ENCODE measurements at regions not wholly inside any gene's neighbourhood (a gene's known extent, or its start where the extent isn't known, plus 50 kb on each side); places are given as distances from the start of the nearest gene placed in this dataset.
"Not testable (repeated sequence)": the region's sequence is repeated elsewhere in the genome, so short reads cannot be mapped to it uniquely, and the experiment has no call there.

- no peak for DNase-seq (ENCODE audit: low spot score)
Observed at GRCh38 chrX:26597981-26598380, 382.0 kb downstream of the MAGEB5 start.

- DNase-seq (ENCODE audit: low spot score), result no peak
Observed at GRCh38 chrX:26590849-26591248, 374.9 kb downstream of the MAGEB5 start.

- no peak for DNase-seq (ENCODE audit: low spot score)
Observed at GRCh38 chrX:26586570-26586969, 370.6 kb downstream of the MAGEB5 start.

GRCh38 chrX:26581091-26581490, 365.1 kb downstream of the MAGEB5 start:
- DNase-seq (ENCODE audit: low spot score), result no peak

GRCh38 chrX:26580021-26580420, 364.1 kb downstream of the MAGEB5 start:
- DNase-seq (ENCODE audit: low spot score), result no peak

GRCh38 chrX:26574234-26574633, 358.3 kb downstream of the MAGEB5 start:
- no peak for DNase-seq (ENCODE audit: low spot score)

DNA sequence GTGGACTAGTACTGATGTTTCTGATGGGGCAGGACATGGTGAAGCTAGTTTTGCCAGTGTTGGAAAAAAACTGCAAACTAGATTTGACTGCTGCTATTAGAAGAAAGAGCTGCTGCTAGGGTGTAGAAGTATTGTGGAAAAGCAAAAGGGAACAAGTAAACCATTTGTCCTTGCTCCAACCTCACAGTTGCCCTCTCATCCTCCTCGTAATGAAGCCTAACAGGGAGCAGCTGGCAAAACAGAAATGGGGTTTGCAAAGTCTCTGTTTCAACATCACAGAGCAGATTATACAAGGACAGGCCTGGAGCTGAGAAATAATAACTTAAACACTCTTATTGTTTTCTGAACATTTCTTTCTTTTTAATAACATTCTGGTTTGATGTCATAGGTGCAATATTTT, 346.2 kb downstream of the MAGEB5 start:
- DNase-seq (ENCODE audit: low spot score), result no peak

DNA sequence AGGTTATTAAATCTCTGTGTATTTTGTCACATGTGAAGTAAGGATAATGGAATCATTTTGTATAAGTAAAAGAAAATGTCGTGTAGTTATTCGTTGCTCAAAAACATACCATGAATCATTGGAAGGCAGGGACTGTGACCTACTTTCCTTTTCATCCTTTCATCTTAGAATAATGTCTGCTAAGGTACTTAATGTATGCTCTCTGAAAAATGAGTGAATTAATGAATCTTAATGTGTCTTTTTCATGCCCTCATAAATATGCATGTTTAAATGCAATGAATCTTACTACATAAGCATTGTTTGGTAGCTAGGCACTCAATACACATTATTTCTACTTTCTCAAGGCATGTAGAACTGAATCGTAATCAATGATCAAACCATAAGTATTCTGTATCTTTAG, 343.9 kb downstream of the MAGEB5 start:
- DNase-seq (ENCODE audit: low spot score), result no peak

- no peak for DNase-seq (ENCODE audit: low spot score)
Observed at GRCh38 chrX:26558719-26559386, 342.9 kb downstream of the MAGEB5 start.

DNA sequence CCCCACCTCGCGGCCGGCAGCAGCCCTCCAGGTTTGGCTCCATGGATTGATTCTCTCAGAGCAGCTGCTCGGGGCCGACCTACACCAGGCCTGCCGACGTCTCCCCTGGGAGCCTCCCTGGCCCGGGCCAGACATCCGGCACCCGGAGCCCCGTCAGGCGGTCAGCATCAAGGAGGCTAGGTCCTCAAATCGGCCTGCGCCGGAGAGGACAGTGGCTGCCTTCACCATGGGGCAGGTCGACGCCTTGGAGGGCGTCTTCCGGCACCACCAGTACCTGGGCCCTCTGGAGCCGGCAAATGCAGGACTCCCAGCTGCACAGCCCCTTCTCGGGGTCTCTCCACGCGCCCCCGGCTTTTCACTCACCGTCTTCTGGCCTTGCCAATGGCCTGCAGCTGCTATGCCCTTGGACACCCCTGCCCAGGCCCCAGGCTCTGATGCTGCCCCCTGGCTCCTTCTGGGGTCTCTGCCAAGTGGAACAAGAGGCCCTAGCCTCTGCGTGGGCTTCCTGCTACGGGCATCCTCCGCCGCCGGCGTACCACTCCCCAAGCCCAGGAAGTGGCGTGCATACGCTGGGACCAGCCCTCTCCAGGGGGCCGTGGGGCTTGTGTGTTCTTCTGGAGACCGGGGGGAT, 341.8 kb downstream of the MAGEB5 start:
- DNase-seq (ENCODE audit: low spot score), result no peak

GRCh38 chrX:26525768-26526167, 309.8 kb downstream of the MAGEB5 start:
- not testable (repeated sequence) for DNase-seq (ENCODE audit: low spot score)

- DNase-seq (ENCODE audit: low spot score), result no peak
Observed at GRCh38 chrX:26522501-26522900, 306.5 kb downstream of the MAGEB5 start.

DNA sequence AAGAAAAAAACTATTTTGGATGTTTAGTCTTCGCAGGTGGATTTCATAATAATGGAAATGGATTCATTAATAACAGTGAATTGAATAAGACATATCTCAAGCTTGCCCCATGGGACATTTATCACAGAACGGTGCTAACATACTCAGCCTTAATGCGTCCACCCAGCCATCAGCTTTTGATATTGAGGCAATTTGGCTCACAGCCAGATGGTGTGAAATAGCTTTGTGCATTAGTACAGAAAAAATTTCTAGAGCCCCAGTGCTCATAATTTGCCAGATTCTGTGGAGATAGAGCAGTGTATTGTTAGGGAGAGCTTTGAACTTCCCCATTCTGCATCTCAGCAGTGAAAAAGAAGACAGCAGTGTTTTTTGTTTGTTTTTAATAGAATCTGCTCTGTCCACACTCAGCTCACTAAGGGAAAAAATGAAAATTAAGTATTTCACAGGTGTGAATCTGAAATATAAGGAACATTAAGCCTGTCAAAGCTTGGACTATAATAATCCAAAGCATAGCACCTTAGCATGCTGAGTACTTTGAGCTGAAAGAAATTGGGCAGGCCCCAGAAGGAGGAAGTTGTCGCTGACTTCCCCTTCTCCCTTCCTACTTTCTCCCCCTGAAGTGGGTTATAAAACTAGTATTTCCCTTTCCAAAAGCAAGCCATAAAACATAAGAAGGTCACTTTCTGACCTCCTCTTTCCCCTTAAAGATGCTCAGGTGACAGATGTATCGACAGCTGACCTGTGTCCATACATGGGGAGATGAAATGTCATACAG, 295.8 kb downstream of the MAGEB5 start:
- no peak for DNase-seq (ENCODE audit: low spot score)

DNA sequence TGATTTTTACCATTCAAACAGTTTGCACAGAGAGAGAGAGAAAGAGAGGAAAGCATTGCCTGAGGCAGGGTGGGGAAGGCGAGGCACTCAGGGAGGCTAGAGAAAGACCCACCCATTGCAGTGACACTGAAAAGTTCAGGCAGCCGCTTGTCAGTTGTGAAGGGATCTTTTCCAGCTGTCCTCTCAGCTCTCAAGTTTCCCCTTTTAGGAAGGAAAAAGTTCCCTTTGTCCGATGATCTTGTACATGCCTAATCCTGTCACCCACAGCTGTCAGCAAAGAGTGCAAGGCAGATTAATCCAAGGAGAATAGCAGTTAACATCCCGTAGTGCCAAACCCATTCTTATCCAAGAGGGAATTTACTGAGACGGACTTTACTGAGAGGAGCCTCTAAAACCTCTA, 255.0 kb downstream of the MAGEB5 start:
- no peak for DNase-seq (ENCODE audit: low spot score)

- no peak for DNase-seq (ENCODE audit: low spot score)
Observed at GRCh38 chrX:26466387-26466786, 250.4 kb downstream of the MAGEB5 start.

GRCh38 chrX:26445288-26445687, 229.3 kb downstream of the MAGEB5 start:
- no peak for DNase-seq (ENCODE audit: low spot score)

DNA sequence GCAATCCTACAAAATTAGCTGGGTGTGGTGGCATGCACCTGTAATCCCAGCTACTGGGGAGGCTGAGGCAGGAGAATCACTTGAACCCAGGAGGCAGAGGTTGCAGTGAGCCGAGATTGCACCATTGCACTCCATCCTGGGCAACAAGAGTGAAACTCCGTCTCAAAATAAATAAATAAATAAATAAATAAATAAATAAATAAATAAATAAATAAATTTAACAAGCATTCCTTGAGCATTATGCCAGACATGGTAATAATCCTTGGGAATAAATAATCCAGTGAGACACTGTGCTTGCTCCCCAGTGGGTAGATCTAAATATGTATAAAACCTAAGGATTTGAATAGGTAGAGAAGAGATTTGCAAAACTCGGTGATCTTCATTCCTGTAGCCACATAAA, 228.4 kb downstream of the MAGEB5 start:
- DNase-seq (ENCODE audit: low spot score), result not testable (repeated sequence)

DNA sequence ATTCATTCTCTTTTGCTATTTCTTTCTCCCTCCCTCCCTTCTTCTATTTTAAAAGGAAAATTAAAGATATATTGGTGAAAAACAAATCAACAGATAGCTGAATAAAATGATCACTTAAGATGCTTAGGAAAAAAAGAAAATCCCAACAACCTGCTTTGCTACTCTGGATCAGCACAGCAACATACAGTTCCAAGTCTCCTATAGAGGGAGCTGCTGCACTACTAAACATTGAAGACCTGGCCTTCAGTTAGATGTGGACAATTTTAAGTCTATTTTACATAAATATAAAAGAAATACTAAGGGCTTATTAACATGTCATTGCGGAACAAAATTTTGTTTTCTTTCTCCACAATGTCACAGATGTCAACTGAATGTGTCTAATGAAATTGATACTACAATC, 226.4 kb downstream of the MAGEB5 start:
- peak; percentile 3 for DNase-seq (ENCODE audit: low spot score)

DNA sequence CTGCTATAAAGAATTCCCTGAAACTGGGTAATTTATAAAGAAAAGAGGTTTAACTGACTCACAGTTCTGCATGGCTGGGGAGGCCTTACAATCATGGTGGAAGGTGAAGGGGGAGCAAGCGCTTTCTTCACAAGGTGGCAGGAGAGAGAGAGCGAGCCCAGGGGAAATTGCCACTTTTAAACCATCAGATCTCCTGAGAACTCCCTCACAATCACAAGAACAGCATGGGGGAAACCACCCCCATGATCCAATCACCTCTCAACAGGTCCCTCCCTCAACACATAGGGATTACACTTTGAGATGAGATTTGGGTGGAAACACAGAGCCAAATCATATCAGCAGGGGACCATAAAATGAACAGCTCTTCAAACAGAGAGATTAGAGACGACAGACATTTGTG, 198.6 kb downstream of the MAGEB5 start:
- no peak for DNase-seq (ENCODE audit: low spot score)

- no peak for DNase-seq (ENCODE audit: low spot score)
Observed at GRCh38 chrX:26411045-26411444, 195.1 kb downstream of the MAGEB5 start.

DNA sequence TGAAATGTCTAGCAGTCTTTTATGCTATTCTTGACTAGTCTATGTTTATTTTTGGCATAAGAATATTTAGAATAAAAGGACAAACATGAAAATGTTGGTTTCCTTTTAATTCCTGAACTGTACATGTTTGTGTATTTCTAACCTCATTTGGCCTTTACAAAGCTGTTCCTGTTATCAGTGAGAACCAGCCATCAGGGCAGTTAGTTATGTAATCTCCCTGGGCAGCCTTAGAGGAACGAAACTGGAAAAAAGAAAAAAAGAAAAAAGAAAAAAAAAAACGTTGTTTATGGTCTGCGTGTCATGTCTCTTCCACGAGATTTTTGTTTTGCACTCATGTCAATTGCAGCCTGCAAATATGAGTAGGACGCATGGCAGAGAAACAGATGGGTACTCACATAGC, 193.7 kb downstream of the MAGEB5 start:
- no peak for DNase-seq (ENCODE audit: low spot score)

DNA sequence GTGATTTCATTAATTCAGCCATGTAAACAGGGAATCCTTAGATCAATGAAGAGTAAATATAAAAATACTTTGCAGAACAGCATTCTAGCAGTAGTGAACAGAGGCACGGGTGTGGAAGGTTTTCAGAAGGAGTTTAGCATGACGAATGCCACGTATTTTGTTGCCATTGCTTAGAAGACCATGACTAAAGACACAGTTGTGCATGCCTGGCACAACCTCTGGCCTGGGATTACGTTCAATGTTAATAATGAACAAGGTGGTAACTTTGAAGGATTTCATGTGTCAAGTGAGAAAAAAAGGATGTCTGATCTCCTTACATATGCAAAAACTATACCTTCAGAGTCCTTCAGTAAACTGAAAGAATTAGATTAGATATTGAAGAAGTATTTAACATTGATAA, 171.9 kb downstream of the MAGEB5 start:
- no peak for DNase-seq (ENCODE audit: low spot score)

DNA sequence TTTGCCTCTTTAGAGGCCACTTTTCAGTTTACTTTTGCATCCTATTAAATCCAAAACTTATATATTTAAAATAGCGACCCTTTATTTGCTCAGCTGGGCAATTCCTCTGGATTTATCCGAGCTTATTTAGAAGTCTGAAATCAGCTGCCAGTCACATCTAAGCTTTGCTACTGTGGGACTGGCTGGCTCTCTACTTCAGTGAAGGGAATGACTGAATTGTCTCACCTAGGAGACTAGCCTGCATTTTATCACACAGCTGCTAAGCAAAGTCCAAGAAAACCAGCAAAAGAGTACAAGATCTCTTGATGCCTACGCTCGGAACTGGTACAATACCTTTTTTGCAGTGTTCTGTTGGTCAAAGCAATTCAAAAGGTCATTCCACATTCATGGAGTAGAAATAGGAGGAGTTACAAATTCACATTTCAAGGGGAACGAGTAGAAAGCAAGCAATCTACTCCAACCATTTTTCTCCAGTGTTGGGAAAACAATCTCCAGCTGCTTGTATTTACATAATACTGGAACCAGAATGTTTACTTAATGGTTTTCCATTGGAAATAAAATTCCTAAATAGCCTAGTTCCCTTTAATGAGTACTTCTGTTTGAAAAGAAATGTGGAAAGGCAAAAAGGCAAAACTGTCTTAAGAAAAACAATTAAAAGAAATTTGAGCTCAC, 160.2 kb downstream of the MAGEB5 start:
- no peak for DNase-seq (ENCODE audit: low spot score)

Data from activated CD4-positive, alpha-beta T cell treated with anti-CD3 and anti-CD28 coated beads, Interleukin-2, Interleukin-4, amounts not matched to agents 100 ng/mL and 50 ng/mL, durations not matched to agents 16 hours and 8 hours (primary cell).